ENCODE measurements at regions not wholly inside any gene's neighbourhood (a gene's known extent, or its start where the extent isn't known, plus 50 kb on each side); places are given as distances from the start of the nearest gene placed in this dataset.
"Not testable (repeated sequence)": the region's sequence is repeated elsewhere in the genome, so short reads cannot be mapped to it uniquely, and the experiment has no call there.

DNA sequence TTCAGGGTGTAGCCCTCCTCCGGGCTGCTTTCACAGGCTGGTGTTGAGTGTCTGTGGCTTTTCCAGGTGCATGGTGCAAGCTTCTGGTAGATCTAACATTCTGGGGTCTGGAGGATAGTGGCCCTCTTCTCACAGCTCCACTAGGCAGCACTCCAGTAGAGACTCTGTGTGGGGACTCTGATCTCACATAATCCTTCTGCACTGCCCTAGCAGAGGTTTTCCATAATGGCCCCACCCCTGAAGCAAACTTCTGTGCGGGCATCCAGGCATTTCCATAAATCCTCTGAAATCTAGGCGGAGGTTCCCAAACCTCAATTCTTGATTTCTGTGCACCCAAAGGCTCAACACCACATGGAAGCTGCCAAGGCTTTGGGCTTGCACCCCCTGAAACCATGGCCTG, 239.7 kb downstream of the SLITRK1 start:
- TF ChIP-seq CTCF, POLR2A (IDR thresholded peaks at IDR 0.05): not testable (repeated sequence)
